Vagina (tissue), 2 donors: ENCODE measurements at regions not wholly inside any gene's neighbourhood (a gene's known extent, or its start where the extent isn't known, plus 50 kb on each side); places are given as distances from the start of the nearest gene placed in this dataset.

Experiments used
- CTCF ChIP-seq, 3 experiments: fragments of 450-650 bp in 2 of 3; fragments of 200-600 bp in 1 of 3; sonication (generic) in 1 of 3; IDR thresholded peaks; one replicate each; pipeline ENCODE4 v1.5.1; 2017 to 2019; ENCODE audit warnings: antibody characterized with exemption in 3 of 3, mild to moderate bottlenecking in 2 of 3, moderate library complexity in 2 of 3
- POLR2AphosphoS5 ChIP-seq, 2 donors: sonication (generic); formaldehyde crosslinking; IDR thresholded peaks; one replicate each; pipeline ENCODE4 v1.9.0; 2017; ENCODE audit warnings: antibody characterized with exemption in 2 of 2, mild to moderate bottlenecking in 2 of 2, low read depth in 1 of 2; ENCODE audit not compliant: insufficient read depth in 1 of 2

DNA sequence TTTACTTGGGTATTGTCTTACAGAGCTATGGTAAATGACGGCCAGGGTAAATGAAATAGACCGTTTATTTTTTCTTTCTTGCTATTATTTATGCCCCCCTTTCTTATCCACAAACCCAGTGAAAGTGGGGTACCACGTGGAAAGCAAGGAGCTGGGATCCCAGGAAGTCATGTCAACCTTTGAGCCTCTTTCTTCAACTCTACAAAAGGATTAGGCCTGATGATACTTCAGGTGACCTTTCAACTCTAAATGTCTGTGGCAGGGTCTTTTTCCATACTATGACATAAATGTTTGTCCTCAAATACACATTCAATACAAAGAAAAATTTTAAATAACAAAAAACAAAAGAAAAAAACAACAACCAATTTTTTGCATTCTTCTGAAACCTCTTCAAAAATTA lies 291.4 kb downstream of the ADGB start:
- TF ChIP-seq CTCF (IDR thresholded peaks at IDR 0.05) (no peak), POLR2AphosphoS5 (IDR thresholded peaks at IDR 0.05; ENCODE audit: insufficient read depth in 1 of 2, low read depth in 1 of 2) (no peak)
